KMS-11 (cell line): ENCODE measurements at regions not wholly inside any gene's neighbourhood (a gene's known extent, or its start where the extent isn't known, plus 50 kb on each side); places are given as distances from the start of the nearest gene placed in this dataset.

Experiments used
- H2AFZ ChIP-seq: fragments of 200-600 bp; sonication (generic); 2 replicates; pipeline ENCODE4 v1.6.1; 2016; ENCODE audit warnings: antibody characterized with exemption, mixed run types, low read depth
- H3K27ac ChIP-seq: fragments of 200-600 bp; sonication (generic); 2 replicates; pipeline ENCODE4 v1.6.1; 2016; ENCODE audit warnings: mild to moderate bottlenecking, mixed run types
- H3K27me3 ChIP-seq: fragments of 200-600 bp; sonication (generic); 2 replicates; pipeline ENCODE4 v1.6.1; 2017; ENCODE audit warnings: mild to moderate bottlenecking, low read depth, mixed run types, moderate library complexity; ENCODE audit not compliant: insufficient read depth
- H3K36me3 ChIP-seq: fragments of 200-600 bp; sonication (generic); 2 replicates; pipeline ENCODE4 v1.6.1; 2017; ENCODE audit warnings: mild to moderate bottlenecking, mixed run types; ENCODE audit not compliant: insufficient read depth
- H3K4me1 ChIP-seq: fragments of 200-600 bp; sonication (generic); 2 replicates; pipeline ENCODE4 v1.6.1; 2016; ENCODE audit warnings: mild to moderate bottlenecking, low read depth, mixed run types; ENCODE audit not compliant: poor library complexity, severe bottlenecking
- H3K4me2 ChIP-seq: fragments of 200-600 bp; sonication (generic); 2 replicates; pipeline ENCODE4 v1.7.0; 2016; ENCODE audit warnings: mild to moderate bottlenecking, mixed run types
- H3K4me3 ChIP-seq: fragments of 200-600 bp; sonication (generic); IDR thresholded peaks from 2 replicates; pipeline ENCODE4 v1.6.1; 2017; ENCODE audit warnings: low read depth, low read length, mixed read lengths; ENCODE audit not compliant: insufficient read depth
- H3K79me2 ChIP-seq: fragments of 200-600 bp; sonication (generic); 2 replicates; pipeline ENCODE4 v1.6.1; 2016; ENCODE audit warnings: low read depth, mixed run types; ENCODE audit not compliant: insufficient read depth
- H3K9ac ChIP-seq: fragments of 200-600 bp; sonication (generic); 2 replicates; pipeline ENCODE4 v1.6.1; 2016; ENCODE audit warnings: mild to moderate bottlenecking, mixed run types
- H4K20me1 ChIP-seq: fragments of 200-600 bp; sonication (generic); 2 replicates; pipeline ENCODE4 v1.6.1; 2016; ENCODE audit warnings: mild to moderate bottlenecking, mixed run types; ENCODE audit not compliant: insufficient read depth
- CTCF ChIP-seq: fragments of 200-600 bp; sonication (generic); conservative IDR thresholded peaks from 2 replicates; pipeline ENCODE4 v1.6.1; 2017; ENCODE audit warnings: low read depth, mild to moderate bottlenecking, antibody characterized with exemption, low read length, moderate library complexity, mixed read lengths

GRCh38 chr6:85044361-85044760 lies 280.0 kb upstream of the TBX18 start:
- no peak overlapping the region for H2AFZ ChIP-seq
- no peak overlapping the region for H3K27ac ChIP-seq
- no peak overlapping the region for H3K4me2 ChIP-seq
- H3K36me3 ChIP-seq: no peaks in the 10 kb centered on the region
- no peak for TF ChIP-seq CTCF
- H3K79me2 ChIP-seq: no peaks in the 10 kb centered on the region
- no peak overlapping the region for H3K9ac ChIP-seq
- no peak overlapping the region for H3K4me3 ChIP-seq
- H4K20me1 ChIP-seq: no peaks in the 10 kb centered on the region
- H3K27me3 ChIP-seq: no peaks in the 10 kb centered on the region
- no peaks in the 10 kb centered on the region for H3K4me1 ChIP-seq

- H3K79me2 ChIP-seq: no peaks in the 10 kb centered on the region
- no peaks in the 10 kb centered on the region for H3K36me3 ChIP-seq
- TF ChIP-seq CTCF: no peak
- H2AFZ ChIP-seq: no peak overlapping the region
- no peak overlapping the region for H3K4me3 ChIP-seq
- no peak overlapping the region for H3K27ac ChIP-seq
- H4K20me1 ChIP-seq: no peaks in the 10 kb centered on the region
- H3K4me2 ChIP-seq: no peak overlapping the region
- H3K9ac ChIP-seq: no peak overlapping the region
- H3K4me1 ChIP-seq: no peaks in the 10 kb centered on the region
- no peaks in the 10 kb centered on the region for H3K27me3 ChIP-seq
These were observed 277.0 kb upstream of the TBX18 start for GRCh38 chr6:85041376-85041775.

GRCh38 chr6:85037221-85037620 lies 272.8 kb upstream of the TBX18 start:
- Histone ChIP-seq H3K4me3 (no peak overlapping the region), H3K27me3 (no peaks in the 10 kb centered on the region), H3K27ac (no peak overlapping the region), H2AFZ (no peak overlapping the region), H3K36me3 (no peaks in the 10 kb centered on the region), H3K9ac (no peak overlapping the region), H3K4me2 (no peak overlapping the region), H3K4me1 (no peaks in the 10 kb centered on the region), H4K20me1 (no peaks in the 10 kb centered on the region), H3K79me2 (no peaks in the 10 kb centered on the region)
- TF ChIP-seq CTCF: no peak

GRCh38 chr6:85035766-85036165 lies 271.4 kb upstream of the TBX18 start:
- no peak for TF ChIP-seq CTCF
- Histone ChIP-seq H3K4me3 (no peak overlapping the region), H3K36me3 (no peaks in the 10 kb centered on the region)

GRCh38 chr6:85033547-85033946 lies 269.1 kb upstream of the TBX18 start:
- H3K27me3 ChIP-seq: no peaks in the 10 kb centered on the region
- no peak overlapping the region for H3K9ac ChIP-seq
- TF ChIP-seq CTCF: no peak
- H2AFZ ChIP-seq: no peak overlapping the region
- no peaks in the 10 kb centered on the region for H3K4me1 ChIP-seq
- H3K4me3 ChIP-seq: no peak overlapping the region
- no peaks in the 10 kb centered on the region for H4K20me1 ChIP-seq
- no peak overlapping the region for H3K4me2 ChIP-seq
- H3K79me2 ChIP-seq: no peaks in the 10 kb centered on the region
- no peaks in the 10 kb centered on the region for H3K36me3 ChIP-seq
- H3K27ac ChIP-seq: no peak overlapping the region

More at GRCh38 chr6:85035766-85036165, 271.4 kb upstream of the TBX18 start:
- Histone ChIP-seq H3K4me2 (no peak overlapping the region), H3K4me1 (no peaks in the 10 kb centered on the region), H3K9ac (no peak overlapping the region), H3K79me2 (no peaks in the 10 kb centered on the region), H2AFZ (no peak overlapping the region), H3K27me3 (no peaks in the 10 kb centered on the region), H3K27ac (no peak overlapping the region), H4K20me1 (no peaks in the 10 kb centered on the region)
